ENCODE measurements at regions not wholly inside any gene's neighbourhood (a gene's known extent, or its start where the extent isn't known, plus 50 kb on each side); places are given as distances from the start of the nearest gene placed in this dataset.
"Not testable (repeated sequence)": the region's sequence is repeated elsewhere in the genome, so short reads cannot be mapped to it uniquely, and the experiment has no call there.

GRCh38 chr17:30718099-30718447, 106.4 kb downstream of the CRLF3 start:
- TF ChIP-seq CTCF (IDR thresholded peaks at IDR 0.05); EZH2 (IDR thresholded peaks at IDR 0.05; ENCODE audit: borderline replicate concordance, insufficient read depth, low read depth, low read length, poor library complexity, severe bottlenecking): not testable (repeated sequence)
